ENCODE measurements at regions not wholly inside any gene's neighbourhood (a gene's known extent, or its start where the extent isn't known, plus 50 kb on each side); places are given as distances from the start of the nearest gene placed in this dataset.

GRCh38 chr14:53273671-53274072 is 120.5 kb upstream of the DDHD1 start:
- H3K14ac ChIP-seq (ENCODE audit: insufficient read depth, low read length), result no peak overlapping the region
- TF ChIP-seq CTCF (conservative IDR thresholded peaks at IDR 0.05), result no peak
- H4K8ac ChIP-seq (replicated peaks; ENCODE audit: insufficient read length, low read depth, low read length), result no peak overlapping the region
- H3K23me2 ChIP-seq (ENCODE audit: insufficient read length, low read depth, low read length, poor library complexity, severe bottlenecking), result no peaks in the 10 kb centered on the region
- H3K9me3 ChIP-seq (ENCODE audit: control insufficient read depth, low read depth, low read length), result no peaks in the 10 kb centered on the region
- H2AFZ ChIP-seq (ENCODE audit: low read length), result no peak overlapping the region
- H4K5ac ChIP-seq (ENCODE audit: insufficient read length, low read depth, low read length), result no peak overlapping the region
- H3K4ac ChIP-seq (ENCODE audit: low read depth, low read length), result no peak overlapping the region
- Mint-ChIP-seq H3K27ac (no peak overlapping the region), H3K27me3 (ENCODE audit: low read depth) (no peaks in the 10 kb centered on the region), H3K4me3 (no peak overlapping the region), H3K4me1 (no peaks in the 10 kb centered on the region), H3K36me3 (ENCODE audit: insufficient read depth in 1 of 3, low read depth in 3 of 3) (peaks cover 2 to 4% (median 3%) of the 10 kb centered on the region in 3 experiments; a peak in 3 of 7 replicates), H3K9me3 (peaks cover 2 to 5% of the 10 kb centered on the region in 2 experiments; a peak in 3 of 5 replicates)
- no peak overlapping the region for H2BK20ac ChIP-seq (ENCODE audit: low read depth, low read length, poor library complexity, severe bottlenecking)
- H3T11ph ChIP-seq (ENCODE audit: low read length), result no peak overlapping the region
- no peak overlapping the region for H2BK120ac ChIP-seq (ENCODE audit: low read depth, low read length, poor library complexity, severe bottlenecking)
- no peak overlapping the region for H4K91ac ChIP-seq (ENCODE audit: insufficient read length, low read depth, low read length)
- no peaks in the 10 kb centered on the region for H3K79me2 ChIP-seq (ENCODE audit: insufficient read depth, low read length)
- H3K27ac ChIP-seq (ENCODE audit: insufficient read length, low read depth, low read length), result no peak overlapping the region
- no peak for DNase-seq
- no peaks in the 10 kb centered on the region for H3K27me3 ChIP-seq (ENCODE audit: insufficient read depth, low read length)
- H2AK5ac ChIP-seq (ENCODE audit: insufficient read length, low read length), result no peak overlapping the region
- H3K4me2 ChIP-seq (ENCODE audit: insufficient read depth, insufficient read length, low read length), result no peak overlapping the region
- no peak overlapping the region for H3K18ac ChIP-seq (ENCODE audit: insufficient read length, low read depth, low read length)
- no peaks in the 10 kb centered on the region for H3K79me1 ChIP-seq (ENCODE audit: insufficient read depth, low read depth, low read length, poor library complexity, severe bottlenecking)
- no peaks in the 10 kb centered on the region for H3K4me1 ChIP-seq (ENCODE audit: insufficient read depth, low read length)
- H4K20me1 ChIP-seq (ENCODE audit: control insufficient read depth, insufficient read depth, insufficient read length), result no peaks in the 10 kb centered on the region
- no CpG with 5 or more reads among the region's 6 CpGs for WGBS (ENCODE audit: extremely low coverage, insufficient read length, low lambda C conversion rate)
- no peak overlapping the region for H3K23ac ChIP-seq (ENCODE audit: insufficient read length, low read depth, low read length)
- no peak overlapping the region for H2BK15ac ChIP-seq (ENCODE audit: low read depth, low read length)
- H3K9ac ChIP-seq (ENCODE audit: extremely low read depth, insufficient read length, low read length), result no peak overlapping the region
- H2BK5ac ChIP-seq (ENCODE audit: insufficient read length, low read length), result no peak overlapping the region
- H3K56ac ChIP-seq (ENCODE audit: insufficient read length, low read depth, low read length), result no peak overlapping the region
- no peak overlapping the region for H2BK12ac ChIP-seq (ENCODE audit: insufficient read length, low read depth, low read length)
